Sigmoid colon (tissue), 4 donors: ENCODE measurements at regions not wholly inside any gene's neighbourhood (a gene's known extent, or its start where the extent isn't known, plus 50 kb on each side); places are given as distances from the start of the nearest gene placed in this dataset.

Experiments
- CTCF ChIP-seq, 4 experiments: fragments of 450-650 bp in 3 of 4; fragments of 200-600 bp in 1 of 4; IDR thresholded peaks; one replicate each; pipeline ENCODE4 v1.5.1; 2016 to 2019; ENCODE audit warnings: antibody characterized with exemption in 4 of 4, mild to moderate bottlenecking in 3 of 4, moderate library complexity in 2 of 4
- POLR2AphosphoS5 ChIP-seq, 4 donors: sonication (generic); formaldehyde crosslinking; IDR thresholded peaks; one replicate each; pipeline ENCODE4 v1.6.1; 2017; ENCODE audit warnings: antibody characterized with exemption in 4 of 4

GRCh38 chr3:166533740-166534139, 696.5 kb upstream of the BCHE start:
- TF ChIP-seq CTCF (IDR thresholded peaks at IDR 0.05) (no peak), POLR2AphosphoS5 (IDR thresholded peaks at IDR 0.05) (no peak)
